Trophoblast cell (in vitro differentiated cells and primary cell): ENCODE measurements at regions not wholly inside any gene's neighbourhood (a gene's known extent, or its start where the extent isn't known, plus 50 kb on each side); places are given as distances from the start of the nearest gene placed in this dataset.

Experiments used
- DNase-seq, 2 donors: peaks; one replicate each; pipeline ENCODE4 v3.0.0-alpha.2; 2016
- H2AFZ ChIP-seq: 2 replicates; pipeline ENCODE4 v1.6.1; 2013; ENCODE audit warnings: low read length, moderate library complexity, mild to moderate bottlenecking; ENCODE audit not compliant: insufficient read depth, poor library complexity
- H2AK5ac ChIP-seq: 2 replicates; pipeline ENCODE4 v1.6.1; 2013; ENCODE audit warnings: mild to moderate bottlenecking, low read length
- H2BK120ac ChIP-seq: 2 replicates; pipeline ENCODE4 v1.6.1; 2013; ENCODE audit warnings: low read length, mild to moderate bottlenecking, moderate library complexity; ENCODE audit not compliant: insufficient read depth, poor library complexity
- H2BK12ac ChIP-seq: 2 replicates; pipeline ENCODE4 v1.6.1; 2013; ENCODE audit warnings: mild to moderate bottlenecking, low read length, moderate library complexity
- H2BK5ac ChIP-seq: 2 replicates; pipeline ENCODE4 v1.6.1; 2013; ENCODE audit warnings: low read length, low read depth, moderate library complexity, mild to moderate bottlenecking; ENCODE audit not compliant: poor library complexity
- H3K14ac ChIP-seq: 2 replicates; pipeline ENCODE4 v1.6.1; 2013; ENCODE audit warnings: mild to moderate bottlenecking, low read length
- H3K18ac ChIP-seq: 2 replicates; pipeline ENCODE4 v1.6.1; 2013; ENCODE audit warnings: mild to moderate bottlenecking, low read length
- H3K23ac ChIP-seq: 2 replicates; pipeline ENCODE4 v1.6.1; 2013; ENCODE audit warnings: low read length
- H3K27ac ChIP-seq: 2 replicates; pipeline ENCODE4 v1.5.1; 2013; ENCODE audit warnings: low read depth, mild to moderate bottlenecking, inconsistent platforms, low read length, moderate library complexity
- H3K27me3 ChIP-seq: 2 replicates; pipeline ENCODE4 v1.6.1; 2013; ENCODE audit warnings: inconsistent platforms, mild to moderate bottlenecking, low read length, moderate library complexity; ENCODE audit not compliant: insufficient read depth
- H3K36me3 ChIP-seq, 2 experiments: 1 replicate in 1 of 2; 2 replicates in 1 of 2; pipeline ENCODE4 v1.6.1; 2013; ENCODE audit warnings: low read length in 2 of 2, mild to moderate bottlenecking in 2 of 2, moderate library complexity in 1 of 2; ENCODE audit not compliant: insufficient read depth in 2 of 2, control insufficient read depth in 1 of 2
- H3K4ac ChIP-seq: 2 replicates; pipeline ENCODE4 v1.6.1; 2013; ENCODE audit warnings: low read depth, mild to moderate bottlenecking, low read length, moderate library complexity
- H3K4me1 ChIP-seq, 2 experiments: 1 replicate in 1 of 2; 2 replicates in 1 of 2; pipeline ENCODE4 v1.6.1; 2013; ENCODE audit warnings: low read length in 2 of 2, mild to moderate bottlenecking in 2 of 2, moderate library complexity in 1 of 2; ENCODE audit not compliant: insufficient read depth in 2 of 2, control insufficient read depth in 1 of 2
- H3K4me2 ChIP-seq: 2 replicates; pipeline ENCODE4 v1.6.1; 2013; ENCODE audit warnings: inconsistent platforms, mild to moderate bottlenecking, low read length, moderate library complexity
- H3K4me3 ChIP-seq: 2 replicates; pipeline ENCODE4 v1.5.1; 2013; ENCODE audit warnings: mild to moderate bottlenecking, low read depth, low read length, inconsistent platforms
- H3K79me1 ChIP-seq: one replicate; pipeline ENCODE4 v1.6.1; 2013; ENCODE audit warnings: low read length
- H3K79me2 ChIP-seq: 2 replicates; pipeline ENCODE4 v1.6.1; 2013; ENCODE audit warnings: low read length, mild to moderate bottlenecking; ENCODE audit not compliant: control insufficient read depth, insufficient read depth, poor library complexity
- H3K9ac ChIP-seq: 2 replicates; pipeline ENCODE4 v1.6.1; 2013; ENCODE audit warnings: mild to moderate bottlenecking, low read length
- H3K9me3 ChIP-seq: 2 replicates; pipeline ENCODE4 v1.6.1; 2013; ENCODE audit warnings: low read depth, mild to moderate bottlenecking, control low read depth, inconsistent platforms, low read length; ENCODE audit not compliant: insufficient read depth
- H4K12ac ChIP-seq: 2 replicates; pipeline ENCODE4 v1.6.1; 2013; ENCODE audit warnings: low read depth, mild to moderate bottlenecking, low read length, moderate library complexity
- H4K8ac ChIP-seq: 2 replicates; pipeline ENCODE4 v1.6.1; 2013; ENCODE audit warnings: low read depth, mild to moderate bottlenecking, low read length, moderate library complexity
- H4K91ac ChIP-seq: one replicate; pipeline ENCODE4 v1.6.1; 2013; ENCODE audit warnings: low read depth, mild to moderate bottlenecking, low read length, moderate library complexity
- WGBS: extraction: QIAGEN DNeasy Blood & Tissue Kit; methylation state at CpG from one replicate; pipeline ENCODE4 v1.1.7; 2013; ENCODE audit warnings: missing lambda C conversion rate; ENCODE audit not compliant: insufficient read length, insufficient coverage; ENCODE audit errors: extremely low coverage; 5-methylcytosine and 5-hydroxymethylcytosine counted together

DNA sequence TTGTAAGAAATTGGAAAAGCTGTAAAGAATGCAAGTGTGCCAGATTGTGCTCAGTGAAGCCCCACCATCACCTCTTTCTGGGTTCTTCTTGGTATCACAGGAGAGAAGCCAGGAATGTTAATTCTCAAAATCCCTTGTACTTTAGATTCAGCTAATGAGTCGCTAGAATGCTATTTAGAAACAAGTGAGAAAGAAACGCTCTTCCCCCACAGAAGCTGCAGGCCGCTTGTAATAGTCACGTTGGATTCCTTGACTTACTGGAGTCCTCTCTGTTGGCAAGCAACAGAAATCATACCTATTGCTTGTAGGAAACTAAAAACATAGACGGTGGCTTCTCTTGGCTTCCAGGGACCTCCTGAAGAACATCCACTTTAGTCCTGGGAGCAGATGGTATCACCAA lies 375.6 kb upstream of the LRATD1 start:
- Histone ChIP-seq H3K4me1 (peaks cover 0 to 2% of the 10 kb centered on the region in 2 experiments), H3K27ac (no peak overlapping the region), H4K8ac (no peak overlapping the region), H3K14ac (no peak overlapping the region), H2AK5ac (no peak overlapping the region), H3K79me1 (no peaks in the 10 kb centered on the region), H3K23ac (no peak overlapping the region), H3K4ac (no peak overlapping the region), H3K9ac (no peak overlapping the region), H2BK5ac (no peak overlapping the region), H2AFZ (no peak overlapping the region), H3K18ac (no peak overlapping the region), H3K36me3 (no peaks in the 10 kb centered on the region), H3K4me3 (no peak overlapping the region), H3K4me2 (no peak overlapping the region), H4K91ac (no peak overlapping the region), H3K9me3 (no peaks in the 10 kb centered on the region), H3K79me2 (no peaks in the 10 kb centered on the region), H2BK12ac (no peak overlapping the region), H3K27me3 (no peaks in the 10 kb centered on the region), H4K12ac (no peak overlapping the region), H2BK120ac (no peak overlapping the region)
- WGBS: no CpG with 5 or more reads among the region's 5 CpGs
- DNase-seq: no peak

DNA sequence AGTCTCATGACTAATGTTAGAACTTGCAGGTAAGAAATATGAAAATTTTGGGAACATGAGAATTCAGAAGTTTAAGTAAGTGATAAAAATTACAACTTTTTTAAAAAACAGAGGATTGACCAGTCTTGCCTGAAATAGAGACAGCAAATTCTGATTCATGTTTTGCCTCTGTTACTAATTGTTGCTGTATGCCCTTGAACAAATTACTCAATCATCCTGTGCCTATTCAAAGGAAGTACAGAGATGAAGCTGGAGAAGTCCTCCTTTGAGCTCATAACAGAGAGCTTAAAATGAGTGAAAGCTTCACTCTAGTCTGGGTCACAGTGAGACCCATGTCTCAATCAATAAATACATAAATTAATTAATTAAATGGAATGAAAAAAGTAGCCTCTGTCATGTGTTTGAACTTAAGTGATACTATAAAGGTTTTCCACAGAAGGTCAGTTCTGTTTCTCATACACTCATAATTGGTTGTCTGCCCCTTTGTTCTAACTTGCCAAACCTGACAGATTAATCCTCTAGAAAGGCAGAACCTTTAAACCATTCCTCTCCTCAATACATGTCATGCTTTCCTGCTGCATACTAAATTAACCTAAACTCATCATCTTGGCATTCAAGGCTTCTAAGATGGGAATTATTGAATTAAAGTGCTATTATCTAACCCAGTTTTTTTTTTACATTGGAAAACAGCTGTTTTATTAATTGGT lies 374.6 kb upstream of the LRATD1 start:
- DNase-seq: no peak
- H3K9ac ChIP-seq: no peak overlapping the region
- H3K14ac ChIP-seq: no peak overlapping the region
- H2BK120ac ChIP-seq: no peak overlapping the region
- H4K12ac ChIP-seq: no peak overlapping the region
- H3K4me2 ChIP-seq: no peak overlapping the region
- no peak overlapping the region for H2BK12ac ChIP-seq
- no peak overlapping the region for H2BK5ac ChIP-seq
- H4K8ac ChIP-seq: no peak overlapping the region
- H3K79me1 ChIP-seq: no peaks in the 10 kb centered on the region
- no peak overlapping the region for H3K4me3 ChIP-seq
- H3K9me3 ChIP-seq: no peaks in the 10 kb centered on the region
- no peaks in the 10 kb centered on the region for H3K79me2 ChIP-seq
- H3K4me1 ChIP-seq: peaks cover 0 to 2% of the 10 kb centered on the region in 2 experiments
- no peak overlapping the region for H3K4ac ChIP-seq
- no peak overlapping the region for H3K23ac ChIP-seq
- no peak overlapping the region for H2AK5ac ChIP-seq
- no peak overlapping the region for H3K18ac ChIP-seq
- no peak overlapping the region for H2AFZ ChIP-seq
- no peak overlapping the region for H3K27ac ChIP-seq
- H3K27me3 ChIP-seq: no peaks in the 10 kb centered on the region
- H4K91ac ChIP-seq: no peak overlapping the region
- H3K36me3 ChIP-seq: no peaks in the 10 kb centered on the region

DNA sequence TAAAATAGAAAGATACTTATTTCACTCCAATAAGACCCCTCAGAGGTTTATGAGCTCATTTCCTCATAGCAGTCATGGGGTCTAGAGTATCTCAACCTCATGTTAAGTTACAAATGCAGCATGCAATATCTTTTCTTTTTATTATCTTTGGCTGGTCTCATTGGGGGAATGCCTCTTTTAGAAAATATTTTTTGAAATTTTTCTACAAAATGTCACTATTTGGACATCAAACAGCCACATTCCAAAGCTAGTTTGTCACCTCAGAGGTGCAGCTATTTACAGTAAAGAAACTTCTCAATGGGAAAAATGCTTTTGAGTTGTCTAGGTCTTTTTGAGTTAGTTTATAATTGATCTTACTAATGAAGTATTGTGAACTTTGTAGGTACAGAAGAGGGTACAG lies 370.7 kb upstream of the LRATD1 start:
- H2BK120ac ChIP-seq: no peak overlapping the region
- DNase-seq: peak in 1 of 2 donors; percentile 56
- H2BK12ac ChIP-seq: no peak overlapping the region
- no peak overlapping the region for H4K91ac ChIP-seq
- H3K36me3 ChIP-seq: no peaks in the 10 kb centered on the region
- H3K79me1 ChIP-seq: no peaks in the 10 kb centered on the region
- no peak overlapping the region for H2AFZ ChIP-seq
- no peaks in the 10 kb centered on the region for H3K27me3 ChIP-seq
- peaks cover 0 to 2% of the 10 kb centered on the region in 2 experiments for H3K4me1 ChIP-seq
- no peak overlapping the region for H4K8ac ChIP-seq
- H2BK5ac ChIP-seq: no peak overlapping the region
- no peak overlapping the region for H3K4me2 ChIP-seq
- H3K27ac ChIP-seq: no peak overlapping the region
- no peak overlapping the region for H3K9ac ChIP-seq
- H3K9me3 ChIP-seq: no peaks in the 10 kb centered on the region
- no peak overlapping the region for H3K4ac ChIP-seq
- no peak overlapping the region for H3K23ac ChIP-seq
- H3K18ac ChIP-seq: no peak overlapping the region
- no peak overlapping the region for H4K12ac ChIP-seq
- H3K4me3 ChIP-seq: no peak overlapping the region
- no peak overlapping the region for H3K14ac ChIP-seq
- H2AK5ac ChIP-seq: no peak overlapping the region
- no peaks in the 10 kb centered on the region for H3K79me2 ChIP-seq

DNA sequence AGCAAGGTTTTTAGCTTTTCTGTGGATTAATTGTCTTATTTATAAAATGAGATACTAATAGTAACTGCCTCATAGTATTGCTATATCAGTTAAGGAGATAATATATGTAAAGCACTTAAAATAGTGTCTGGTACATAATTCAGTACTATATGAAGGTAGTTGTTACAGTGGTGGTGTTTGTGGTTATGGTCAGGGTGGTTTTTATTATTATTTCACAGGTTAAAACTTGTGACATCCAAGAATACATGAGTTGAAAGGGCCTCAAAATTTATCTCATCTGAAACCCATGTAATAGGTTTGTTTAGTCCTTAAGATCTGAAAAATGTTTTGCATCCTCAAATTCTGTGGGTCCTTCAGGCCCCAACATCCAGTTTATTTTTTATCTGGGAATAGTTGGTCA lies 369.5 kb upstream of the LRATD1 start:
- Histone ChIP-seq H2BK5ac (no peak overlapping the region), H3K4me1 (no peaks in the 10 kb centered on the region), H4K8ac (no peak overlapping the region), H3K18ac (no peak overlapping the region), H4K12ac (no peak overlapping the region), H3K23ac (no peak overlapping the region), H3K14ac (no peak overlapping the region), H2BK120ac (no peak overlapping the region), H3K4me2 (no peak overlapping the region), H3K4me3 (no peak overlapping the region), H3K27ac (no peak overlapping the region), H3K9ac (no peak overlapping the region), H3K36me3 (no peaks in the 10 kb centered on the region), H4K91ac (no peak overlapping the region), H3K9me3 (no peaks in the 10 kb centered on the region), H2AK5ac (no peak overlapping the region), H3K27me3 (no peaks in the 10 kb centered on the region), H3K4ac (no peak overlapping the region), H3K79me1 (no peaks in the 10 kb centered on the region), H3K79me2 (no peaks in the 10 kb centered on the region), H2AFZ (no peak overlapping the region), H2BK12ac (no peak overlapping the region)
- DNase-seq: no peak
